GM12864 (cell line): ENCODE measurements at regions not wholly inside any gene's neighbourhood (a gene's known extent, or its start where the extent isn't known, plus 50 kb on each side); places are given as distances from the start of the nearest gene placed in this dataset.

Source experiments
- DNase-seq: peaks from one replicate; pipeline ENCODE4 v3.0.0-alpha.2; 2011; ENCODE audit warnings: low read depth
- H3K4me3 ChIP-seq: 2 replicates; pipeline ENCODE4 v1.5.1; 2011; ENCODE audit warnings: mild to moderate bottlenecking, low read depth, low read length, control low read depth
- CTCF ChIP-seq: IDR thresholded peaks from 2 replicates; pipeline ENCODE4 v1.5.1; 2011; ENCODE audit warnings: low read depth, mild to moderate bottlenecking, moderate library complexity, low read length, control low read depth, inconsistent platforms; ENCODE audit errors: missing control alignments

GRCh38 chr2:55811048-55811447 is 112.5 kb downstream of the EFEMP1 start:
- H3K4me3 ChIP-seq, result no peak overlapping the region
- DNase-seq, result no peak
- TF ChIP-seq CTCF, result no peak

- H3K4me3 ChIP-seq, result no peak overlapping the region
- no peak for TF ChIP-seq CTCF
- DNase-seq, result no peak
Measured at GRCh38 chr2:55810622-55811020, 113.0 kb downstream of the EFEMP1 start.

GRCh38 chr2:55809875-55810621 is 113.5 kb downstream of the EFEMP1 start:
- no peak overlapping the region for H3K4me3 ChIP-seq
- TF ChIP-seq CTCF, result no peak
- DNase-seq, result no peak

GRCh38 chr2:55807900-55808299 is 114.3 kb upstream of the PNPT1 start:
- no peak overlapping the region for H3K4me3 ChIP-seq
- no peak for DNase-seq
- no peak for TF ChIP-seq CTCF

- no peak for DNase-seq
- H3K4me3 ChIP-seq, result no peak overlapping the region
- no peak for TF ChIP-seq CTCF
Measured at GRCh38 chr2:55805686-55806085, 112.0 kb upstream of the PNPT1 start.

- no peak for DNase-seq
- no peak overlapping the region for H3K4me3 ChIP-seq
- TF ChIP-seq CTCF, result no peak
Measured at GRCh38 chr2:55804535-55804934, 110.9 kb upstream of the PNPT1 start.

GRCh38 chr2:55802067-55802466 is 108.4 kb upstream of the PNPT1 start:
- DNase-seq, result no peak
- no peak overlapping the region for H3K4me3 ChIP-seq
- no peak for TF ChIP-seq CTCF
